HG03432 (cell line): ENCODE measurements at regions not wholly inside any gene's neighbourhood (a gene's known extent, or its start where the extent isn't known, plus 50 kb on each side); places are given as distances from the start of the nearest gene placed in this dataset.
A peak's percentile ranks its signal among the peaks of the same experiment; 100 is the strongest.
"Not testable (repeated sequence)": the region's sequence is repeated elsewhere in the genome, so short reads cannot be mapped to it uniquely, and the experiment has no call there.

Source experiments
- ATAC-seq: cut with Tn5 transposase; IDR thresholded peaks from one replicate; pipeline ENCODE4 v1.9.1; 2021; ENCODE audit warnings: mild to moderate bottlenecking, moderate library complexity; ENCODE audit not compliant: unreplicated experiment

DNA sequence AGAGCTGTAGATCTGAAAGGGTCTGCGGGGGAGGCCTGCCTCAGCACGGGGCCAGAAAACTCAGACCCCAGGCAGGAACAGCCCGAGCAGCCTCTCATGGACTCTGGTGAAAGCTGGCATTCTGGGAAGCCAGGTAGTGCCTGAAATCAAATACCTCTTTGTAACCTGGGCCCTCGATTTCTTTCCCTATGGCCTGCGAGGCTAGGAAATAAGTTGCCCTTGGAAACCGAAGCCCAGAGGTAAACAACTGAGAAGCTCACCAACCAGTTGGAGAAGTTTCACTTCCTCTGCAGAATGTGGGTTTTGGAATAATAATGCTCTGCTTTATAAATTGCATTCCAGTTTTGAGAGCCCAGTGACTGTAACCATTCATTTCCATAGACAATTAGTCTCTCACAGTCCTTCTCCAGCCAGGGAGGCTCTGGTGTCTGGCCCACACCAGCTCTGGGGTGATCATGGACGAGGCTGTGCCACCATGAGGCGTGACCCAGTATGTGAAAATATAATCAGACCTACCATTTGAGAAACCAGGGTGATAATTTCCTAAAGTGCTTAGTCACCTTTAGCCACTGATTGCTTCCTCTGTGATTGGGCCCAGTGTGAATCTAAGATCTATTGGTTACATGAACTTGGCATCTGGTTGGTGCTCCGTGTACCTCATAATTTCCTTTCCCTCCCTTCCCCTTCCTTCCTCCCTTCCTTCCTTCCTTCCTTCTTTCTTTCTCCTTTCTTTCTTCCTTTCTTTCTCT lies 133.1 kb upstream of the PELI1 start:
- no peak for ATAC-seq

- not testable (repeated sequence) for ATAC-seq
These were observed 136.6 kb upstream of the PELI1 start for GRCh38 chr2:64280812-64281211.

- peak; percentile 25 for ATAC-seq
These were observed 138.9 kb upstream of the PELI1 start for GRCh38 chr2:64283006-64283570.

GRCh38 chr2:64283641-64284361 lies 139.6 kb upstream of the PELI1 start:
- peak; percentile 94 for ATAC-seq

GRCh38 chr2:64284751-64285150 lies 140.5 kb upstream of the PELI1 start:
- ATAC-seq: no peak

- no peak for ATAC-seq
These were observed 143.1 kb upstream of the PELI1 start for GRCh38 chr2:64287202-64287740.

GRCh38 chr2:64288321-64289193 lies 144.3 kb upstream of the PELI1 start:
- no peak for ATAC-seq

DNA sequence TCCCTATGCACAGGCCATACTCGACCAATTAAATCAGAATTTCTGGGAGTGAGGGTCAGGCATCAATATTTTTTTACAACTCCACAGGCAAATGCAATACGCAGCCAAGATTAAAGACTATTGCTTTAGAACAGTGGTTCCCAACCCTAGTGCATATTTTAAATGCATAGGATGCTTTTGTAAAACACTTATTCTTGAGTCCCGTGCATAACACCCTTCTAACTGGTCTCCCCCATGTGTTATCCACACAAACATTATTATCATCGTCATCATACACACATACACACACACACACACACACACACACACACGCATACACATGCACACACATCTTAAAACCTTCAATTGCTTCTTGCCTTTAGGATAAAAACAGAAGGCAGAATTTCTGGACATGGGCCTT lies 145.0 kb upstream of the PELI1 start:
- no peak for ATAC-seq

- no peak for ATAC-seq
These were observed 145.5 kb upstream of the PELI1 start for GRCh38 chr2:64289737-64290136.

DNA sequence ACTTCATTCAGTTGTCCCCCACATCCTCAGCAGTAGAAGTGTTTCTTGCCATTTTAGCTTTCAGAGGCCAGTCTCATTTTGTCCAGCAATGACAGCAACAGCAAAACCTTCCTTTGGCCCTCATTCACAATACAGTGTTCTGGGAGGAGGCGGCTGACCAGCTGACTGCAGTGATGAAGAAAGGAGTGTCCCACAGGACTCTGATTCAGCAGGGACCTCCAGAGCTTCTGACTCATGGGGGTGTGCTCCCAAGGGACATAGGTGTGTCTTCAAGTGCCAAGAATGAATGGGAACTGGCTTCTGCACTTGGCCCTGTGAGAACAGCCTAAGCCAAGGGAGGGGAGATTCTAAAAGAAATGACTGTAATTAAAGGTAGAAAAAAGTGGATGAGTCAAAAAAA lies 147.0 kb upstream of the PELI1 start:
- no peak for ATAC-seq

DNA sequence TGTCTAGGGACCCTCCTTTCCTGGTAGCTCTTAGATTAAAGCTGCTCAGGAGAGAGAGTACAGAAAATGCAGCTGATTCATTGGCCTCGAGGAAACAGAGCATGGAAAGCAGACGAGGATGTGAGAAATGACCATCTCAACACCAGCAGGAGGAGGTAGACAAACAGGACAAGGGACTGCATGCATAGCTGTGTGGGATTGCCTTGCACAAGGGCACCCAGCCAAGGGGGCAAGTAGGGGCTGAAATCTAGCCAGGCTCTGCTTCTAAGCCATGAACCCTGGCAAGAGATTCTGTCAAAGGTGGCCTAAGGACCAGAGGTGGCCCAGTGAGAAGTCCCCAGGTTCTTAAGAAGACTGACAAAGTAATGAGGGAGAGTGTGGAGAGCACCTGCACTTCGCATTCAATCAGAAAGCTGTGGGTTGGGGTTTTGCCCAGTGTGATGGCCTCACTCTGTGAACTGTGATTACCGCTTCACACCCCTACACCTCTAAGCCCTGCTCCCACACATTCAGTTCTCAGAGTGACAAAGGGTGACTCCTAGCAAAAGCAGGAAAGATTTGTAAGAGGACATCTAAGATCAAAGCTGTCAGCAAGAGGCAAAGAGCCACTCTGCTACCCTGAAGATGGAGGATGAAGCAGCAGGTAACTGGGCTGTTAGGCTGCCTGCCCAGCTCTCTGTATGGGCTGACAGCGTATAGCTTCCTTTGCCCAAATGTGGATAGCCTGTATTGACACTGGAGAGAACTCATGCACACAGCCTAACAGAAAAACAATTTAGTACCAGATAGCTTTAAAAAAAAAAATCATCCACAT lies 151.3 kb upstream of the PELI1 start:
- peak; percentile 71 for ATAC-seq

DNA sequence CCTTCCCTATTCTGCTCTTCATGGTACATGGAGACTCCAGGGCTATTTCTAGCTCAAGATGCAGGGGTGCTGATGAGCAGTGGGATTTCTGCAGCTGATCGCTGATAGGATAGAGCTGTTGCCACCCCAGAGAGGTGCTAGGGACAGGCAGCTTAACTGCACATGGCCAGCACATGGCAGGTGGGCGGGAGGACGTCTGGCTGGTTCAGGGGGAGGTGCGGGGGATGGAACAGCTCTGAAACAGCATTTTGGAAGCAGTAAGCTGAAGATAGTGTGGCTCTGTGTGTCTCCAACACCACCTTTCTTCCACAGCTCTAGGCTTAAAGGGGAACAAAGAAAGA lies 151.9 kb upstream of the PELI1 start:
- ATAC-seq: no peak

GRCh38 chr2:64296695-64297346 lies 152.6 kb upstream of the PELI1 start:
- no peak for ATAC-seq

DNA sequence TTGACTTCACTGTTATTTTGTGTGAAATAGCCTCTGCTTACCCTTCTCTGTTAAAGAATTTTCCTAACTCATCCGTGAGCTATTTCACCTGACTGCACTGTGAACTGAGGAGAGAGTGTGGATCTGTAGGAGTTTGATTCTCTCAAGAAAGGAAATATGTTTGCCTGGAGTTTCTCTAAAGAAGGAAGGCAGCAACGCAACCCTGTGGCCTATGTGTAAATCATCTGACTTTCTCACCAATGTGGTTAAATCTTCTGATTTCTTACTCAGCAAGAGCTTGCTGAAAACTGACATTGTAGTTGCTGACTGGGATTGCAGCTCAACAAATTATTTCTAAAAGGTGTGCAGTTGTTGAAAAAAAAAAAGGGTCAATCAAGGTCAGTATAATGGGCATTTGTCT lies 153.9 kb upstream of the PELI1 start:
- no peak for ATAC-seq

DNA sequence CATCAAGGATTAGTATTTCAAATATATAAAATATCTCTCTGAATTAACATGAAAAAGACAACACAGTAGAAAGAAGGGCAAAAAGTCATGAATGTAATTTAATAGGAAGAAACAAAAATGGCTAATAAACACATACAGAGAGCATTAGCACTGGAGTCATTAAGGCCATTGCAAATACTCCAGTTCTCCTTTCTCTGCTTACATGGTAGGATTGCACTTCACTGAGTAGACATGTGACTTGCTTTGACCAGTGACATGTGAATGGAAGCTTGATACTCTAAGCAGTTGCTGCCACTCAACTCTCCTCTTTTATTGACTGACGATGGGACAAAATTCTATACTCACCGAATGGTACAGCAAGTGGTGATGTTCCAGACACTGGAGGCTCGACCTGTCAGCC lies 153.9 kb upstream of the LGALSL start:
- no peak for ATAC-seq

- no peak for ATAC-seq
These were observed 150.7 kb upstream of the LGALSL start for GRCh38 chr2:64303250-64303649.

DNA sequence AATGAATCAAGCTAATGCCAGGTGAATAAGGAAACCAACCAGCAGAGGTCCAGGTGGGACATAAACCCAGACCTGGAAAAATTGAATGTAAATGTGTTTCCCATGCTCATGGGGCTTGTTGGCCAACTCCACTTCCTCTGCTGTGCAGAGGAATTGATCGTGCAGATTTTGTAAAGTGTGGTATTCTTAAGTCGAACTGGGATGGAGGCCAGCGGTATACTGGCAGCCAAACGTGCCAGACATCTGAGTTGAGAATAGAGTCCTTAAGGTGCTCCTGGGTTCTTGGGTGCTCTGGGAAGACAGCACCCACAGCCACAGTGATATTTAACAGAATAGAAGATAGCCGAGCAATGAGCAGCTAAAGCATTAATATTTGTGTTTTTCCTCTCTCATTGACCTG lies 146.5 kb upstream of the LGALSL start:
- no peak for ATAC-seq

- no peak for ATAC-seq
These were observed 142.6 kb upstream of the LGALSL start for GRCh38 chr2:64311191-64311910.
